GM19455 (cell line): ENCODE measurements at regions not wholly inside any gene's neighbourhood (a gene's known extent, or its start where the extent isn't known, plus 50 kb on each side); places are given as distances from the start of the nearest gene placed in this dataset.
"Not testable (repeated sequence)": the region's sequence is repeated elsewhere in the genome, so short reads cannot be mapped to it uniquely, and the experiment has no call there.

Experiments
- ATAC-seq: cut with Tn5 transposase; IDR thresholded peaks from one replicate; pipeline ENCODE4 v1.9.1; 2021; ENCODE audit not compliant: unreplicated experiment

- ATAC-seq, result no peak
Observed at GRCh38 chr14:48319823-48320222, 644.4 kb upstream of the MDGA2 start.

DNA sequence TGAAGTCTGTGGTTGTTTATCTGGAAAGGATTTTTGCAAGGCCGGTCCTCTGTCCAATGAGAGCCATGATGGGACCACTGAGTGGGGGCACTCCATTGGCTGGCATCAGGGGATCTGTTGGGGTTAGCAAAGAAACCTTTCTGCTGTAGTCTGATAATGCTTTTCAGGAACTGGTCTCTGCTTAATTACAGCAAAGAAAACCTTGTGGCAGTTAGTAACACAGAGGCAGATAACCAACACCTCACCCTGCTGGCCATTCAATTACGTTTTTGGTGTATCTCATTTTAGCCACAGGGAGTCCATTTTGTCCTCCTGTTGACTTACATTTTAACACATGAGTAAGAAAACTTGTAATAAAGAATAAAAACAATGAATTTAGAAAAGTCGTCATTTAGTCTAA lies 629.3 kb upstream of the MDGA2 start:
- no peak for ATAC-seq

GRCh38 chr14:48289701-48290100 lies 614.3 kb upstream of the MDGA2 start:
- no peak for ATAC-seq

DNA sequence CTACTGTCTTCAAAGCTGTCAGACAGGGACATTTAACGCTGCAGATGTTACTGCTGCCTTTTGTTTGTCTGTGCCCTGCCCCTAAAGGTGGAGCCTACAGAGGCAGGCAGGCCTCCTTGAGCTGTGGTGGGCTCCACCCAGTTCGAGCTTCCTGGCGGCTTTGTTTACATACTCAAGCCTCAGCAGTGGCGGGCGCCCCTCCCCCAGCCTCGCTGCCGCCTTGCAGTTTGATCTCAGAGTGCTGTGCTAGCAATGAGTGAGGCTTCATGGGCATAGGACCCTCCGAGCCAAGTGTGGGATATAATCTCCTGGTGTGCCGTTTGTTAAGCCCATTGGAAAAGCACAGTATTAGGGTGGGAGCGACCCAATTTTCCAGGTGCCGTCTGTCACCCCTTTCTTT lies 609.8 kb upstream of the MDGA2 start:
- not testable (repeated sequence) for ATAC-seq

GRCh38 chr14:48275301-48275700 lies 599.9 kb upstream of the MDGA2 start:
- ATAC-seq, result no peak

DNA sequence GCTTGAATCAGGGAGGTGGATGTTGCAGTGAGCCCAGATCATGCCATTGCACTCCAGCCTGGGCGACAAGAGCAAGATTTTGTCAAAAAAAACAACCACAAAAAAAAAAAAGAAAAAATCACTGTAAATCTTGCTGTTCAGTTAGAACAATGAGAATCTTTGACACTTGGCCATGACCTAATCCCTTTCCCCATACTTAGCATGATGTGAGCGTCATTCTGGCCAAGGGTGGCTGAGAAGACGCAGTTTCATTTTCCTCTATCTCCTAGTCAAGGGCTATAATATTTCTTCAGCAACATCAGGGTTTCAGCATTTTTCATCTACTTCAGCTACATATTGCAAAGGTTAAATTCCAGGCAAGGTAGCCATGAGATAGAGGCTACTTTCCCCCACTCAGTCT lies 599.4 kb upstream of the MDGA2 start:
- no peak for ATAC-seq

GRCh38 chr14:48267926-48268325 lies 592.5 kb upstream of the MDGA2 start:
- ATAC-seq, result not testable (repeated sequence)

GRCh38 chr14:48266201-48266600 lies 590.8 kb upstream of the MDGA2 start:
- ATAC-seq, result not testable (repeated sequence)

- no peak for ATAC-seq
Observed at GRCh38 chr14:48261436-48261835, 586.0 kb upstream of the MDGA2 start.

DNA sequence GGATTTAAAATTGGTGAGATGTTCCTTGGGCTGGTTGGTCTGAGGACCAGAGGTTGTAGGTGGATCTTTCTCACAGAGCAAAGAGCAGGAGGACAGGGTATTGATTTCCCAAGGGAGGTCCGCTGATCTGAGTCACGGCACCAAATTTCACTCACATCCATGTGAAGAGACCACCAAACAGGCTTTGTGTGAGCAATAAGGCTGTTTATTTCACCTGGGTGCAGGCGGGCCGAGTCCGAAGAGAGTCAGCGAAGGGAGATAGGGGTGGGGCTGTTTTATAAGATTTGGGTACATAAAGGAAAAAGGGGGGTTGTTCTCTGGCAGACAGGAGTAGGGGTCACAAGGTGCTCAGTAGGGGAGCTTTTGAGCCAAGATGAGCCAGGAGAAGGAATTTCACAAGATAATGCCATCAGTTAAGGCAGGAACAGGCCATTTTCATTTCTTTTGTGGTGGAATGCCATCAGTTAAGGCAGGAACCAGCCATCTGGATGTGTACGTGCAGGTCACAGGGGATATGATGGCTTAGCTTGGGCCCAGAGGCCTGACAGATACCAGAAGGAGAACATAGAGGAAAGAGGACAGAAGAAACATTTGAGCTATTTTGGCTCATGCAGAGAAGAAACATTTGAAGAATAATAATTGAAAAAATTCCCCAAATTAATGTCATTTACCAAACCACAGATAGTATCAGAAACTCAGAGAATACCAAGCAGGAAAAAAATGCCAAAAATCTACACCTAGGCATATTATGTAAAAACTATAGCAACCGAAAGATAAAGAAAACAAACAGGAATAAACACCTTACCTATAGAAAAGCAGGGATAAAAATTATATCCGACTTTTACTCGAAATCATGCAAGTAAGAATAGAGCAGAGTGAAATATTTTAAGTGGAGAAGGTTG lies 585.2 kb upstream of the MDGA2 start:
- not testable (repeated sequence) for ATAC-seq

DNA sequence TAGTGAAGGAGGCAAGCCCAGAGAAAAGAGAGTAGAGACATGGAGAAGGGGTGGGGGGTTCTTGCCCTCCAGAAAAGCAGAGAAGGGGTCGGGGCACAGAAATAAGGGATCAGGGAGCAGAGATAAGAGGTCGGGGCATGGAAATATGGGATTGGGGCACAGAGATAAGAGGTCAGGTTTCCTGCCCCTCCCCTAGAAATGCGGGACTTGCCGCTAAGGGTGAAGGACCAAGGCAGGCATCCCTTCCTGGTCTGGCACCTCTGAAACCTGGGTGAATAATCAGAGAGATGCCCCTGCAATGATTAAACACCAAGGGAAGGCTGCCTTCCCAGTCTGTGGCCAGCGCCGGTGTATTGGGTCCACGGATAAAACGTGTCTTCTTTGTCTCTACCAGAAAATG lies 584.5 kb upstream of the MDGA2 start:
- ATAC-seq, result not testable (repeated sequence)

DNA sequence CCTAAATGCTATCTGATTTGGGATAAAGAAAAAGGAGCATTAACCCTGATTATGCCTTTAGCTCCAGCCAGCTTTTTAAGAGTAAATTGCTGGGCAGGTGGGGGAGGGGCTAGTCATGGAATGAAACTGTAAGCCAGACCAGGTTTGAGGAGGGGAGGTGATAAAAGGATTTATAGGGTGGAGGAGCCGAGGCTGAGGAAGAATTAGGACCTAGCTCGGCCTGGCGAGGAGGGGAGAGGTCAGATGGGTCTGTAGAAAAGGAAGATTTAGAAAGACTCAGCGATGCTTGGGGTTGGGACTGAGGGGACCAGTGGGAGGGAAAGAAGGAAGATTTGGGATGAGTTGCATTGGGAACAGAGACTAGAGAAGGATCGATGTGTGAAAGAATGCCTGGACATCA lies 583.8 kb upstream of the MDGA2 start:
- ATAC-seq, result not testable (repeated sequence)

GRCh38 chr14:48258703-48259102 lies 583.3 kb upstream of the MDGA2 start:
- not testable (repeated sequence) for ATAC-seq

DNA sequence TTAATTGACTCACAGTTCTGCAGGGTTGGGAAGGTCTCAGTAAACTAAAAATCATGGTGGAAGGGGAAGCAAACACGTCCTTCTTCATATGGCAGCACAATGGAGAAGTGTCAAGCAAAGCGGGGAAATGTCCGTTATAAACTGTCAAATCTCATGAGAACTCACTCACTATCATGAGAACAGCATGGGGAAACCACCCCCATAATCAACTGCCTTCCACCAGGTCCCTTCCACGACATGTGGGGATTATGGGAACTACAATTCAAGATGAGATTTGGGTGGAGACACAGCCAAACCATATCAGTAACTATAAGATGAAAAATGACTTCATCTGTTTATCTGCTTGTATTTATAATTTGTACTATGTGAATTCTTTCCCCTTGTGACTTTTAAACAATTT lies 577.6 kb upstream of the MDGA2 start:
- no peak for ATAC-seq

- ATAC-seq, result no peak
Observed at GRCh38 chr14:48251290-48251689, 575.9 kb upstream of the MDGA2 start.

DNA sequence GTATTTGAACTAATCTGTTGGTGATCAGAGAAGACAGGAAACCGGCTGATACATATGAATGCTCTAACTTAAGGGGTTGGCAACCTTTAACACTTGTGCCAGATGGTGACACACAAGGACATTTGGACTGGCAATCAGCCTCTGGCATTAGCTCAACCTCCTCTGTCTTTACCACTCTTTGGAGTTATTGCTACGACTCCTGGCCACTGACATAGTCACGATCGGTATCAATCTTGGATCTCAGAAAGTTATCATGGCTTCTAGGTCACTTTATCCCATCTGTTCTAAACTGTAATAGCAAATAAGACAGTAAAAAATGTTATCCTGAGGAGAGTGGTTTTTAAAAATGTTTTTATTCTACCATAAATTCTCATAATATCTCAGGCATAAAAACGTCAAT lies 575.2 kb upstream of the MDGA2 start:
- no peak for ATAC-seq

DNA sequence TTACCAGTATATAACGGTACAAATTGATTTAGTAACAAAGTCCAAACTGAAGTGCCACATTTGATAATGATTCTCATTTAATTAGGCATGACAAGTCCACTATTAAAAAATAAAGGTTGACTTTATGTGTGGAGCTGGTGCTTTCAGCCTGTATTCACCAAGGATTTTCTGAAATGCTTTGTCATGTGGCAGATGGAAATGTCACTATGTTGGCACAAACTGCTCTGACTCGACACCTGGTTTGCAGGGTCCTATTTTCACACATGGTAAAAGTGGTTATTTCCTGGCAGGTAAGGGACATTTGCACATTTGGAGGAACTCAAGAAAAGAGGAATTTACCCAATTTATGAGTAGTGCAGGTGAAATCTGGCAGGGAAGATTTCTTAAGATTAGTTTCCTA lies 572.6 kb upstream of the MDGA2 start:
- ATAC-seq, result no peak

- no peak for ATAC-seq
Observed at GRCh38 chr14:48243900-48244299, 568.5 kb upstream of the MDGA2 start.

DNA sequence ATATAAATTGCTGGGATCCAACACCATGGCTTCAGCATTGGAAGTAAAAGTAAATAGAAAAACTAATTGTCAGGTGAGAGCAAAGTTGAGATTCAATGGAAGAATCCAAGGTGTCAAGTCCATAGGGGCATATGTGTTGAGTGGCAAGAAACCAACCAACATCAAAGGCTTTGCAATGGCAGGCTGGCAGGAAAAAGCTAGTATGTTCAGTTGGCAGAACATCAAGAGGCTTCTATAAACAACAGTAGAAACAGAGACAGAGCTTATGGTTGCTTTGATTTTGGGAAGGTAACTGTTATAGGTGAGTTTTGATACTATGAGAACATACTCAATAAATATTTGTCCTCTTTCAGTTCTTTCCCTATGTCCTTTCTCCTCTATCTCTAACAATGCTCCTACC lies 553.7 kb upstream of the MDGA2 start:
- ATAC-seq, result no peak

DNA sequence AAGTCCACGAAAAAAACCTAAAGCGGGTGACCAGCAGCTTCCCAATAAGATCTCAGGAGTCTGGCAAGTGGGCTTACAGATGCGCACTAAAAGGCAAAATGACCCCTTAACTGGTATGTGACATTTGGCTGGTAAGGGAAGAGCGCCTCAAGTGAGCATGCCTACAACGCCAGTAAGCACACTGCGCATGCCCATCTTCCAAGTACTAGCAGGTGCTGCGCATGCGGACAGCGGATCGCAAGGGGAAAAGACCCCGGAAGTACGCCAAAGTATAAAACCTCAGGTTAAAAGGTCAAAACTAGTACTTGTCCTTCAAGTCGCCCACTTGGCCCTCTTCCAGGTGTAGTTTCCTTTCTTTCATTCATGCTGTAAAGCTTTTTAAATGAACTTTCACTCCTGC lies 518.5 kb upstream of the MDGA2 start:
- ATAC-seq, result no peak

- not testable (repeated sequence) for ATAC-seq
Observed at GRCh38 chr14:48149624-48150023, 474.2 kb upstream of the MDGA2 start.

- ATAC-seq, result no peak
Observed at GRCh38 chr14:48140804-48141203, 465.4 kb upstream of the MDGA2 start.

GRCh38 chr14:48129472-48129871 lies 454.1 kb upstream of the MDGA2 start:
- no peak for ATAC-seq
